Mammary epithelial cell (primary cell): ENCODE measurements at regions not wholly inside any gene's neighbourhood (a gene's known extent, or its start where the extent isn't known, plus 50 kb on each side); places are given as distances from the start of the nearest gene placed in this dataset.

Experiments
- EZH2 ChIP-seq: IDR thresholded peaks from 2 replicates; pipeline ENCODE4 v1.6.1; 2012; ENCODE audit warnings: low read length, inconsistent platforms, borderline replicate concordance
- TF ChIP-seq, protein P1 (sequence below), 2 donors: IDR thresholded peaks in 1 of 2; conservative IDR thresholded peaks in 1 of 2; 2 replicates each; pipeline ENCODE4 v1.5.1; 2011 to 2012; ENCODE audit warnings: inconsistent platforms in 2 of 2, low read length in 2 of 2, mild to moderate bottlenecking in 2 of 2, control low read depth in 1 of 2, low read depth in 1 of 2; ENCODE audit not compliant: insufficient read depth in 1 of 2; ENCODE audit errors: extremely low read depth in 1 of 2

- TF ChIP-seq, protein P1, sequence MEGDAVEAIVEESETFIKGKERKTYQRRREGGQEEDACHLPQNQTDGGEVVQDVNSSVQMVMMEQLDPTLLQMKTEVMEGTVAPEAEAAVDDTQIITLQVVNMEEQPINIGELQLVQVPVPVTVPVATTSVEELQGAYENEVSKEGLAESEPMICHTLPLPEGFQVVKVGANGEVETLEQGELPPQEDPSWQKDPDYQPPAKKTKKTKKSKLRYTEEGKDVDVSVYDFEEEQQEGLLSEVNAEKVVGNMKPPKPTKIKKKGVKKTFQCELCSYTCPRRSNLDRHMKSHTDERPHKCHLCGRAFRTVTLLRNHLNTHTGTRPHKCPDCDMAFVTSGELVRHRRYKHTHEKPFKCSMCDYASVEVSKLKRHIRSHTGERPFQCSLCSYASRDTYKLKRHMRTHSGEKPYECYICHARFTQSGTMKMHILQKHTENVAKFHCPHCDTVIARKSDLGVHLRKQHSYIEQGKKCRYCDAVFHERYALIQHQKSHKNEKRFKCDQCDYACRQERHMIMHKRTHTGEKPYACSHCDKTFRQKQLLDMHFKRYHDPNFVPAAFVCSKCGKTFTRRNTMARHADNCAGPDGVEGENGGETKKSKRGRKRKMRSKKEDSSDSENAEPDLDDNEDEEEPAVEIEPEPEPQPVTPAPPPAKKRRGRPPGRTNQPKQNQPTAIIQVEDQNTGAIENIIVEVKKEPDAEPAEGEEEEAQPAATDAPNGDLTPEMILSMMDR (conservative IDR thresholded peaks at IDR 0.05 in 1 of 2, IDR thresholded peaks at IDR 0.05 in 1 of 2; ENCODE audit: extremely low read depth in 1 of 2, insufficient read depth in 1 of 2, low read depth in 1 of 2, low read length in 2 of 2): no peak
- no peak for TF ChIP-seq EZH2
Observed at GRCh38 chr10:3948843-3949242, 163.8 kb upstream of the KLF6 start.
